NCI-H524 (cell line): ENCODE measurements at regions not wholly inside any gene's neighbourhood (a gene's known extent, or its start where the extent isn't known, plus 50 kb on each side); places are given as distances from the start of the nearest gene placed in this dataset.

Experiments
- DNase-seq, 2 experiments: peaks; one replicate each; lab custom pipeline; 2025; lab: John Stamatoyannopoulos, UW

DNA sequence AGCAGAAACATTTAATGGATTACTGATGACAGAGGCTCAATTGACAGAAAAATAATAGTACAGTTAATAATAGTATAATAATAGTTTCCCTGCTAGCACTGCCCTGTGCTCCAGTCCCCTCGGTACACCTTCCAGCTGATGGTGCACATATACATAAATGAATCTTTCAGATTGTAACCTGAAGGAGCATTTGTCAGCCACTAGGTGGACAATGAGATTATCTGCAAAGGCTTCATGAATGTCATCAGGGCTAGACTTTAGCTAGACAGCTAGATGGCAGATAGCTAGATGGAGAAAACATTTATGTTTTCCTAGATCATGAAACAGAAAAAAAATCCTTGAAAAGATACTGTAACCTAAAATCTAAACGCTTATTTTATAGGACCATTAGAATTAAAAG is 304.4 kb upstream of the SMC2 start:
- DNase-seq = peak in 1 of 2 experiments; percentile 50

DNA sequence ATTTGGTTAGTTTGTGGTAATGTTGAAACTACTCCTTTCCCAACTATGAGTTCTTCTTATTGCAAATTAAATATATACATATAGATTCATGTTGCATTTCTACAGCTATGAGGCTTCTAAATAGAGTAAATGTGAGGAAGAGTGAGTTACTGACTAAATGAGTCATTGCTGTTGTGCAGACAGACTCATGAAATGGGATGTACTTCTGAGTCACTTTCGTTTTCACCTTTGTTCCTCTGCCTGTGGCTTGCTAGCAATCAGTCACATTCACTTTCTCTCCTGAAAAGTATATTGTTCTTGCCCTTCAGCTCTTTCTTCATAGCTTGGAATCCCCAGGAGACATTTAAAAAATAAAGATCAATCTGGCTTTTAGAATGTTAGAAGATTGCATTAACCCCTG is 295.5 kb upstream of the SMC2 start:
- DNase-seq = no peak

DNA sequence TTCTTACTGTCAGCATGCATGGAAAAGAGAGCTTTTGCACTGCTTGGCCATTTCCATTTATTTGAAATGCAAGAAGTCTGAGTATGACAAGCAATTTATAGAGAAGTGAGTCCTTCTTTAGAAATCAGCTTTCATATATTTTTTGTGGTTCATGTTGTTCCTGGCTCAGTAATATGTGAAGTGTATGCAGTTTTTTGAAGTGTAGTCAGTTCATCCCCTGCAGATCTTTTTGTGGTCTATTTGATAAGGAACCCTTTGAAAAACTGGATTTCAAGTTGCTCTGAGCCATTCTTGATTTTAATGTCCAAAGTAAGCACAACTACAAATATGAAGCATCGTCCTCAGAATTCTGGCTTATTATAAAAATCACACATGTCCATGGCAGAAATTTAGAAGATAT is 294.1 kb upstream of the SMC2 start:
- DNase-seq = no peak

DNA sequence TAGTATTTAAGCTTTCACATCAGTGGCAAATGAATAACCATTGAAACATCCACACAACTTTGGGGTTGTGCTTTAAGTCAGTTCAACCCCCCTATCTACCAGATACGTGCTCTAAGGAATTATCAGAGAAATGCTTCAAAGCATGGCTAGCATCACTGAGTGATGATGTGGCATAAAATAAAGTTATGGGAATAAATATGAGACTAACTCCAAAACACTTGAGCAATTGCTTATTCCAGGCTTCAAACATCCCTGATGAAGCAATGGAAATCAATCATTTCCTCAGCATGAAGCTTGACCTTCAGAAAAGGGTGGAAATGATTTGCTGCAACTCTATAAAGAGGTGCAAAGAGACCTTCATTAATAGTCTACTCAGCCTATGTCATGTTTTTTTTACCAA is 292.0 kb upstream of the SMC2 start:
- no peak for DNase-seq

DNA sequence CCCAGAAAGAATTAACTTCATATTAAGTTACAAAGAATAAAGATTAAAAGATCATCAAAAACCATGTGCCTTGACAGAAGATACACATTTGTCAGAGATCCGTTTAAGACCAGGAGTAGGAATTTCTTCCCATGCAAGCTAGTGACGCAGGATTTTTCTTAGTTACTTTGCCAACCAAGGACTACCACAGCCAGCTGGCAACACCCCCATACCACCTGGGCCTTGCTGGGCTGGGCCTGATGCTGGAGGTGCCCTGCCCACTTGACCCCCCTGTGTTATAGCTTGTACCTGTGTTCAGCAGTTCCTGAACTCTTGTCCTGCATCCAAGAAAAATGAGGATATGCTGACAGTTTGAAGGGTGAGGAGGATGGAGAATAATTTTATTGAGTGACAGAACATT is 290.9 kb upstream of the SMC2 start:
- DNase-seq = no peak

DNA sequence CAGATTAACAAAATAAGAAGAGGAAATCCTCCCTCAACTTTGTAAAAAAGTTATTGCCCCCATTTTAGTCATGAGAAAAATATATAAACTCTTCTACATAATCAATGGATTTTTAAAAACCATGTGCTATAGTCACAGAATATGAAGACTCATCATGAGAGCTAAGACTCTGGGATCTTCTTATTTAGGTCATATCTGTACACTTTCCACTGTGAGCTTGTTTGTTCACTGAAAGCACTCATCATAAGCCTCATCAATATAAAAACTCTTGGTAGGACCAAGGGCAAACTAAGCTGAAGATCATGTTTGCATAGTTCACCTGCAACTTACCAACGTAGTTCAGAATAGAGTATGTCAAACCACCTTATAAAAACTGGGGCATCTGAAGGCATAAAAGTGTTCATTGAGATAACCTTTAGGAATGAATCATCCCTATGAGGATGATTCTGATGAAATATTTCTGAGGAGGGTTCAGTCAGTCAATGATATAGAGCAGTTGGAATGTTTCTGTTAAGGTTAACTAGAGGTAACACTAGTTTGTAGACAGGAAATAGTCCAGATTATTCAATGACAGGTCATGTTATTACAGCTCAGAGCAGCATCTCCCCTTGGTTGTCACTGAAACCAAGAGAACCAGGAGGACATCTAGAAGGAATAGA is 289.9 kb upstream of the SMC2 start:
- DNase-seq = no peak

DNA sequence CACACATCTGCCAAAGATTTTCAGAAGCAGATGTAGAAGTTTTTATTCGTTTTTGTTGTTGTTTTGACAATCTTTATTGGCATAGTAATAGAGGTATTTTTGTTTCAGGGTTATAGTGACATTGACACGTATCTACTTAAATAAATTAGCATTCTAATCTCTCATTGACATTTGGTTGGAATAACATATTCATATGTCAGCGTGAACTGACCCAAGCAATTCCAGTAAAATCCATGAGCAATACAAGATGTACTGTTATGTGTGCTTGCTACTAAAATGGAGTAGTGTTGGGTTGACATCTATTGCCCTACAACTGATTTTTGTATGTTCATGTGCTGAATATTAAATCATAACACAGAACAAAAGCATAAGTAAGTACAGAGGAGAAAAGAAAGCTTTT is 284.4 kb upstream of the SMC2 start:
- no peak for DNase-seq

DNA sequence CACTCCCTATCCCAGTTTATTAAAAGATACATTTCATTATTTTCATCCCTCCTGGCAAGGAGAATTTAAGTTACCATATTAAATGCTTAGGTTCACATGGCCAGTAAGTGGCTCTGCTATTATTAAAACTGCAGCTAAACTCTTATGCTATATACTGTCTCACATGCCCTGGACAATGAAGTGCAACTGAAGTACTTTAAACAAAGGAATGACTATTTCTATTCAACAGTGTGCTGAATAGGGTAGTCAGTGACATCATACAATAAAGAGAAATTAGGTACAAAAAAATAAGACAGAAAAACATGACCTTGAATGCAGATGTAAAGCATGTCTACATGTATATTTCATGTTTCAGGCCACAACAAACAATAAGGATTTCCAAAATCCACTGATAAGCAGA is 282.6 kb upstream of the SMC2 start:
- DNase-seq = no peak

DNA sequence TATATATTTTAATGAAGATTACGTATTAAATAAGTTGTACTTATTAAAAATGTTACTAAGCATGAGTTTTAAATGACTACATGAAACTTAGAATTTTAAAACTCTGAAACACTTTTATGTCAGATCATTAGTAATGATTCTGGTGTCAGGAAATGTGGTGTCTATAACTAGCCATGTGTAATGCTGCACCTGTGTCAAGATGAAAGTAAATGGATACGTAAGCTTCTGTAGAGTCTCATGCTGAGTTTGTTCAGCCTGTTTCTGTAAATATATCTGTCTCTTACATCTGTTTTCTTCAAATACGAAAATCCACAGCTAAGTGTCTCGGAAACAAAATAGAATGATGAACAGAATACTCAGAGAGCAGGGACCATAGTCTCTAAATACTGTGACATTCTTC is 278.0 kb upstream of the SMC2 start:
- no peak for DNase-seq

DNA sequence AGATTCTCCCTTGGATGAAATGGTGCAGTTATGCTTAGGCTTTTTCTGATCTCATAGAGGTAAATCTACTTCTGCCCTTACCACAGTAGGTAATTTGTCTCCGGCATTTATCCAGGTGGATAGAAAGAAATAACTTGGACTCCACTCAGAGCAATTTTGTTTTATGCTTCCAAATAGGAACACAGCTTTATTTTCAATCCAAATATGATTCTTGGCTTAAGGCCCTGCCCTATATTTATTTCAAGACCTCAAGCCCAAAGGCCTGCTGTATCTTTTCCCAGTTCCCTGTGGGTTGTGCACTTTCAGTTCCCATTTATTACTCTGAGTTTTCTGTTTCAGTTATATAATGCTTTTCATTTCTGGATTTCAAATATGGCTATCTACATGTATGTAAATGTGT is 274.2 kb upstream of the SMC2 start:
- no peak for DNase-seq

DNA sequence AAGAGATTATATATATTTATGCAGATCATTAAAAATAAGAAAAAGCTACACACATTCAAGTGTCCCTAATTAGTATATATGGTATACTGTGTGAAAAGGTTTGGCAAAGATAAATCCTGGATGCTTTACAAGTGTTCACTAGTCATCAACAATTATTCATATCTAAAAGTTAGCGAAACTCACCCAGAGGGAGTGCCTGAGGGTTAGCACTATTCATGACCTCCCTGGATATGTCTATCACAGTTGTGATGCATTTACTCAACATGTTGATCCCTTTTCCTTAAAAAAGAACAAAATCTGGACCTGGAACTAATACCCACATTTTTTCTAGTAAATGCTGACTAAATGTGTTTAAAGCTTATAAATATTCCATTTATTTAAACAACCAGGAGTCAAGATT is 273.0 kb upstream of the SMC2 start:
- DNase-seq = no peak

DNA sequence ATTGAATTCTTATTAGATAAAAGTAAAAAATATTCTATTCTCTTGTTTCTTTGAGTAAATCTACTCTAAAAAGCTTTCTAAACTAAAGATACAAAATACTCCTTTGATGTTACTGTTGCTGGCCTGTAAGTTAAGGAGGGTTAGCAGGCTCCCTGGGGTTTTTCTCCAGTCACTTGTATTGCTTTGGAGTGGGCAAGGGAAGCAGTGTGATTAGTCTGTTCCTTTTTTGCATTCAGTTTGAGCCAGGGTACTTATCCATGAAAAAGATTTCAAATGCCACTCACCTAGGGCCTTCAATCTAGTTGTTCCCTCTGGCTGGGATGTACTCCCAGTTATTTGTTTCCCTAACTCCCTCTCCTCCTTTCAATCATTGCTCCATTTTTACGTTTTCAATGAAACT is 256.2 kb upstream of the SMC2 start:
- DNase-seq = peak in 1 of 2 experiments; percentile 16

DNA sequence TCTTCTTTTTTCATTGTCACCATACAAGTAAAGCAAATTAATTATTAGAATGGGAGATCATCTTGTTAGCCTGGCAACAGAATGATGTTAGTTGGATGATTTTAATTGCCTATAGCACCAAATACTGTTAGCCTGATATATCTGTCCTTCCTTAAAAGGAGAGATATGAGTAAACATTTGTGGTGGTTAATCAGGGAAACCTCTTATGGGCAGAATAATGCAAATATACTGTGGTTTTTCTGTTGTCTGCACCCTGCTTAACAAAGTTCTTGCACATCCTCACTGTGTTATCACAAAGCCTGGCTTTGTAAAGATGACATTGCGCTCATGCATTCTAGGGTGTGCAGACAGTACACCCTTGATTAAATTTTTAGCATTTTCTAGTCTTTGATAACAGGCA is 254.9 kb upstream of the SMC2 start:
- DNase-seq = no peak

DNA sequence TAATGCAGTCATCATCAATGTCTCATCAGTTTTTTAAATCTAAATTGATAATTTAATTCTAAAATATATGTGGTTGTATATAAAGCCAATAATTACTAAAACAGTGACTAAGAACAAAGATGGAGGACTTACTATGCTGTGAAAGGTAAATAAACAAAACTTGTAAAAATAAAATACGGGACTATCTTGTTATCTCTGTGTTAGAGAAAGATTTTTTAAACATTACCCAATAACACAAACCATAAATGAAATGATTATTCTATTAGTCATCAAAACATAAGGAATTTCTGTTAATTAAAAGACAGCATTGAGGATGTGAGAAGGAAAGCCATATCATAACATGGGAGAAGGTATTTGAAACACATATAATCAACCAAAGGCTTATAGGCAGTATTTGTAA is 226.2 kb upstream of the SMC2 start:
- no peak for DNase-seq

DNA sequence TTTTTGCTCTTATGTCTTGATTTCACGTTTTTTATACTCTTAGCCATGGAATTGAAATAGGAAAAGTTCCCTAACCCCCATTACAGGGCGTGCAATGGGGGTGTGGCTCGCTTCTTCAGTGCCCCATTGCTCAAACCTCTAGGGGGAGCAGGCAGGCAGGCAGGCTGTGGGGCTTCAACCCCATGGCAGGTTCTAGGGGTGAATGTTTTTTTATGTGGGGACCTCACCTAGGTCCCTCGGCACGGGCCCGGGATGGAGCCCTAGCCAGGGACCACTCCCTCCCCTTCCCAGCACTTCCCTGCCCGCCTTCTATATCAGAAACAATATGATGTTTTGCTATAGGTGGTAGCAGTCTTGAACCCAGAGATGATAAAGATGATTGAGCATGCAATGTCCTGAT is 221.3 kb upstream of the SMC2 start:
- DNase-seq = no peak

DNA sequence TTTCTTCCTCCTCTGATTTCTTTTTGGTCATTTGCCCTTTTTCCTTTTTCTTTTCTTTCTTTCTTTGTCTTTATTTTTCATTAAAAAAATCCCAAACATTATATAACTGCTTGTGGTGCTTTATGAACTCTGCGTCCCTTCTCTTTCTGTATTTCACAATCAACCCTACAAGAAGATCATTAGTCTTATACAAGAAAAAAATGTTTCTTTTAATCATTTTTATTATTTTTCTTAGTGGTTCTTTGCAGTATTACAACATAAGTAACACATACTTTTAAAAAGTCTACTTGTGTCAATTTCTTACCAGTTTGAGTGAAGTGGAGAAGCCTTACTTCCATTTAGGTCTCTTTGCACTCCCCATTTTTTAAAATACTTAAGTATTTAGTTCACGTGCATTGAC is 212.7 kb upstream of the SMC2 start:
- no peak for DNase-seq

DNA sequence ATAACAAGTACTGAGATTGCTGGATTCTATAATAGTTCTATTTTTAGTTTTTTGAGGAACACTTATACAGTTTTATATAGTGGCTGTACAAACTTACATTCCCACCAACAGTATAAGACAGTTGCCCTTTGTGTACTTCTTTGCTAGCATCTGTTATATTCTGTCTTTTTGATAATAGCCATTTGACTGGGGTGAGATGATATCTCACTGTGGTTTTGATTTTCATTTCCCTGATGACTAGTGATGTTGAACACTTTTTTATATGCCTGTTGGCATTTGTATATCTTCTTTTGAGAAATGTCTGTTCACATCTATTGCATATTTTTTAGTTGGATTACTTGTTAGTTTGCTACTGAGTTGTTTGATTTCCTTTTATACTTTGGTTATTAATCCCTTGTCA is 204.1 kb upstream of the SMC2 start:
- no peak for DNase-seq

DNA sequence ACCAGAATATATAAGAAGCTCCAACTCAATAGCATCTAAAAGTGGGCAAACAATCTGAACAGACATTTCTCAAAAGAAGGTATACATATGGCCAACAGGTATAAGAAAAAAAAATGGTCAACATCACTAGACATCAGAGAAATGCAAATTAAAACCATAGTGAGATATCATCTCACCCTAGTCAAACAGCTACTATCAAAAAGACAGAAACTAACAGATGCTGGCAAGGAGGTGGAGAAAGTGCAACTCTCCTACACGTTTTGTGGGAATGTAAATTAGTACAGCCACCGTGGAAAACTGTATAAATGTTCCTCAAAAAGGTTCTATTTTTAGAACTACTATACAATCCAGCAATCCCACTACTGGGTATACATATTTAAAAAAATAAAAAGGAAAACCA is 199.9 kb upstream of the SMC2 start:
- no peak for DNase-seq

DNA sequence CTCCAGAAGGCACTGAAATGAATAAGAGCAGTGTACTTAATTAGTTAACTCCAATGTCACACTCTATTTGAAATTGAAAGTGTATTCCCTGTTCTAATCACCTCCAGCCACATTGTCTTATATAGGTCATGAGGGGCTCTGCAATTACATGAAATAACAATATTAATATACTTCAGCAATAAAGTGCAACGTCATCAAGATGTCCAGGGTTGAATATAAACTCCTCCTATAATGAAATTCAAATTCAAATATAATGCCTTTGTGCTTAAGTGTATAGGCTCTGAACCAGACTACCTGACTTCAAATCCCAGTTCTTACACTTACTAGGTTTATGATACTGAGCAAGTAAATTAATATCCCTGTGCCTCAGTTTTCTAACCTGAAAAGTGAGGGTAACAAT is 195.6 kb upstream of the SMC2 start:
- no peak for DNase-seq

DNA sequence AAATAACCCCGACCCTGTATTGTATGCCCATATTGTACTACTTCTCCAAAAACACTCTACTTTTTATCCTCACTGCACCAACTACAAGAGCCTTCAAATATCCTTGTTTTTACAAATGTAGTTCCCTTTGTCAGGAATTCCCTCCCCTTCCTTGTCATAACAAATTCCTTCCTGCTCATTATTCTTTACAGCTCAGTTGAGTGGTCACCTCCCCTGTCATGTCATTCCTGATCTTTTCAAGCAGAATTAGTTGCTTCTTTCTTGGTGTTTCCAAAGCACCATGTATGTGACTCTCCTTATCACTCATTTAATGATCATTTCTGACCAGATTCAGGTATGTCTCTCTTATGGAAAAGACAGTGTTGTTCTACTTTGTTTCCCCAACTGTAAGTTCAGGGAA is 194.2 kb upstream of the SMC2 start:
- peak in 1 of 2 experiments; percentile 37 for DNase-seq

DNA sequence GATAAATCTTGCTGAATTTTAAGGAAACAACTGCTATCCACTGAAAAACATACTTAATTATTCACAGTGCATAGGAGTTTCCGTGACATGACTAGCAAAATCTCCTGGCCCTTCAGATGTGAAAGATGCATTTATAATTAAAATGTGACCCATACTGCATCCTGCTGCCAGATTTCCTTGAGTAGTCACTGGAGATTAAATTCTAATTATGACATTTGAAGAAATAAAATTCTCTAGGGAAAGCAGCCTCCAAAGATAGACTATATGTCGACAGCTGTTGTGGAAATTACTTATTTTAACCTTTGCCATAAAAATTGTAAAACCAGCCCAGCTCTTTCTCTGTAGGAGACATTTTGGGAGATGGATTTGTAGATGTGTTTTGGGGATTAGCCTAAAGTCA is 193.6 kb upstream of the SMC2 start:
- DNase-seq = peak; percentile 58 to 91

DNA sequence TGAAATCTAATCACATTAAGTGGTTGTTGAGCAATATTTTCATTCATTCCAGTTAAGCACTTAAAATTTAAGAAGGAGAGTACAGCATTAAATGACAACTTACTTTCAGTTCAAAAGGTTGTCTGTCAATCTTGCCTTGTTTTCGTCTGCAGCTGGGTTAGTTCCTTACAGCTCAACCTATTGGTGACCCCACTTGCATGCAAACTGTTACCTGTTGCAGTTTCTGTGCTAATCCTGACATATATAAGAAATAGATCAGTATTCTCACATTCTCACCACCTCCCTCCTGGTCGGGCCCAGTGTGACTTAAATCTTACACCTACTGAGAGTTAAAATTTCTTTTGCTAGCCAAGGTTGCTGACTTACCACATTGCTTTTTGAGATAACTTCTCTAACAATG is 191.8 kb upstream of the SMC2 start:
- DNase-seq = peak in 1 of 2 experiments; percentile 22

DNA sequence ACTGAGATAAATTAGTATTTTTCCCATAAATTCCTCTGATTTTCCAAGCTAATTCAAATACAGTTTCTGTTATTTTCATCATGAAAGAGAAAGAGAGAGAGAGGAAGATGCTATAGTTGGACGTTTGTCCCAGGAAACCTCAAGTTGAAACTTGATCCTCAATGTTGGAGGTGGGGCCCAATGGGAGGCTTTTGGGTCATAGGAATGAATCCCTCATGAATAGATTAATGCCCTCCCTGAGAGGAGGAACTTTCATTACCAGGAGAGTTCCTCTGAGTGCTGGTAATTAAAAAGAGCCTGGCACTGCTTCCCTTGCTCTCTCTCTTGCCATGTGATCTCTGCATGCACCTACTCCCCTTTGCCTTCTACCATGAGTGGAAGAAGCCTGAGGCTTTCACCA is 189.9 kb upstream of the SMC2 start:
- DNase-seq = peak in 1 of 2 experiments; percentile 25

DNA sequence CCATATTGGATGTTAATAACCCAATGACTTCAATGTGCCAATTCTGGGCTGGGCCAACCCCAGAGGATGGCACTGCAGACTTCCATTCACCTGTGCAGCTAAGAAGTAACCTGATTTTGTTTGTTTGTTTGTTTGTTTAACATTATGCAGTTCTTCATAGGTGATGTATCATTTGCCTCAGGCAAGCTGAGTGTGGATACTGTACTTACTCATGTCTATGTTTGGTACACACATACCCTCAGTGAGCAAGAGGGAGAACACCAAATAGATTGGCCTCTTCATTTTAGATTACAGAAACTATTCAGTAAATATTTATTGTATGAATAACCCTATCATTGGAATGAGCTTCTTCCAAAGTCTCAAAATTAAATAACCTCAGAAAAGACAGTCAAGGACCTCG is 180.2 kb upstream of the SMC2 start:
- no peak for DNase-seq
